Spleen (tissue), 11 donors: ENCODE measurements at regions not wholly inside any gene's neighbourhood (a gene's known extent, or its start where the extent isn't known, plus 50 kb on each side); places are given as distances from the start of the nearest gene placed in this dataset.
A peak's percentile ranks its signal among the peaks of the same experiment; 100 is the strongest.

Source experiments
- DNase-seq: peaks from one replicate; pipeline ENCODE4 v3.0.0-alpha.2; 2020
- H3K27ac ChIP-seq, 8 donors: fragments of 200-600 bp; sonication (generic) in 7 of 8; 1 replicate in 4 of 8; 2 replicates in 4 of 8; pipeline versions ENCODE4 v1.5.0 to v1.8.0; 2016 to 2021; ENCODE audit warnings: inconsistent platforms in 4 of 8, mild to moderate bottlenecking in 4 of 8, moderate library complexity in 1 of 8
- H3K27me3 ChIP-seq, 7 donors: fragments of 200-600 bp; sonication (generic) in 6 of 7; replicated peaks in 1 of 7; 1 replicate in 4 of 7; 2 replicates in 3 of 7; pipeline versions ENCODE4 v1.5.0 to v1.8.0; 2016 to 2021; ENCODE audit warnings: inconsistent platforms in 3 of 7, mild to moderate bottlenecking in 1 of 7
- H3K36me3 ChIP-seq, 6 donors: fragments of 200-600 bp; sonication (generic) in 5 of 6; 1 replicate in 4 of 6; 2 replicates in 2 of 6; pipeline versions ENCODE4 v1.5.0 to v1.8.0; 2016 to 2021; ENCODE audit warnings: inconsistent platforms in 2 of 6
- H3K4me1 ChIP-seq, 6 donors: fragments of 200-600 bp; sonication (generic) in 5 of 6; 1 replicate in 3 of 6; 2 replicates in 3 of 6; pipeline versions ENCODE4 v1.5.0 to v1.8.0; 2016 to 2021; ENCODE audit warnings: inconsistent platforms in 3 of 6
- H3K4me3 ChIP-seq, 8 donors: fragments of 200-600 bp; sonication (generic) in 7 of 8; 1 replicate in 4 of 8; 2 replicates in 4 of 8; pipeline versions ENCODE4 v1.5.0 to v1.8.0; 2016 to 2021; ENCODE audit warnings: inconsistent platforms in 4 of 8, mild to moderate bottlenecking in 4 of 8, moderate library complexity in 2 of 8
- H3K9me3 ChIP-seq, 8 donors: fragments of 200-600 bp; sonication (generic) in 7 of 8; 1 replicate in 4 of 8; 2 replicates in 4 of 8; pipeline versions ENCODE4 v1.5.0 to v1.8.0; 2016 to 2021; ENCODE audit warnings: inconsistent platforms in 4 of 8
- CTCF ChIP-seq, 11 experiments: fragments of 200-600 bp in 7 of 11; fragments of 450-650 bp in 4 of 11; sonication (generic) in 4 of 11; IDR thresholded peaks in 8 of 11; conservative IDR thresholded peaks in 3 of 11; 1 replicate in 7 of 11; 2 replicates in 4 of 11; pipeline versions ENCODE4 v1.4.0 to v1.8.0; 2016 to 2021; ENCODE audit warnings: antibody characterized with exemption in 11 of 11, inconsistent platforms in 4 of 11, mild to moderate bottlenecking in 1 of 11
- POLR2A ChIP-seq, 3 donors: fragments of 450-650 bp; IDR thresholded peaks; one replicate each; pipeline ENCODE4 v1.5.1; 2017; ENCODE audit warnings: antibody characterized with exemption in 3 of 3, mild to moderate bottlenecking in 1 of 3
- POLR2AphosphoS5 ChIP-seq, 3 donors: sonication (generic); formaldehyde crosslinking; IDR thresholded peaks; one replicate each; pipeline ENCODE4 v1.5.1; 2017; ENCODE audit warnings: antibody characterized with exemption in 3 of 3
- WGBS, 5 donors: extraction: QIAGEN DNeasy Blood & Tissue Kit in 3 of 5; methylation state at CpG; one replicate each; pipeline versions ENCODE4 v1.1.5 to v1.1.7; 2013 to 2018; 5-methylcytosine and 5-hydroxymethylcytosine counted together
- intact Hi-C: fragments of 100-400 bp; cut with DNase I; formaldehyde crosslinking; loops from one replicate; pipeline ENCODE4 v1.15.0; 2023; ENCODE audit warnings: low total_unique reads
- donor health status: healthy with polysubstance abuse.
- donor health status: DM: no; HTN: no; CAD: no; lungs with moderate emphysema.
- donor health status: DM: no; HTN: no; CAD: no.
- donor health status: Bipolar disorder and iron deficiency.
- donor health status: healthy.
- donor health status: DM: no; HTN: no; CAD: no.
- donor health status: DM: yes; HTN: yes; CAD: no.

- 24 to 81% (median 63%) methylated on average over 1 of the region's 1 CpG for WGBS, 5 donors
- H3K27ac ChIP-seq, result no peak overlapping the region
- DNase-seq, result no peak
Measured at GRCh38 chrX:151476604-151477303, 79.7 kb downstream of the VMA21 start.

GRCh38 chrX:151478058-151478457 is 81.1 kb downstream of the VMA21 start:
- DNase-seq, result no peak
- Histone ChIP-seq H3K27me3 (no peaks in the 10 kb centered on the region), H3K4me3 (no peak overlapping the region), H3K9me3 (no peaks in the 10 kb centered on the region), H3K4me1 (no peaks in the 10 kb centered on the region), H3K27ac (no peak overlapping the region), H3K36me3 (no peaks in the 10 kb centered on the region)
- no peak for TF ChIP-seq CTCF (IDR thresholded peaks at IDR 0.05 in 8 of 11, conservative IDR thresholded peaks at IDR 0.05 in 3 of 11)
- no peak for TF ChIP-seq POLR2A (IDR thresholded peaks at IDR 0.05)
- no peak for TF ChIP-seq POLR2AphosphoS5 (IDR thresholded peaks at IDR 0.05)
- WGBS, 5 donors, result 73 to 92% (median 87%) methylated on average over 4 of the region's 4 CpGs
- intact Hi-C loops, result no loop called here

More at GRCh38 chrX:151476604-151477303, 79.7 kb downstream of the VMA21 start:
- H3K27me3 ChIP-seq, result no peaks in the 10 kb centered on the region
- intact Hi-C loops, result no loop called here
- no peaks in the 10 kb centered on the region for H3K4me1 ChIP-seq
- no peaks in the 10 kb centered on the region for H3K9me3 ChIP-seq
- TF ChIP-seq POLR2AphosphoS5 (IDR thresholded peaks at IDR 0.05) (no peak), POLR2A (IDR thresholded peaks at IDR 0.05) (no peak), CTCF (IDR thresholded peaks at IDR 0.05 in 8 of 11, conservative IDR thresholded peaks at IDR 0.05 in 3 of 11) (no peak)
- H3K4me3 ChIP-seq, result no peak overlapping the region
- H3K36me3 ChIP-seq, result no peaks in the 10 kb centered on the region

GRCh38 chrX:151488677-151489076 is 74.8 kb upstream of the PASD1 start:
- H3K27ac ChIP-seq, result no peak overlapping the region
- no peak overlapping the region for H3K4me3 ChIP-seq
- DNase-seq, result no peak
- 39 to 54% (median 47%) methylated on average over 2 of the region's 2 CpGs for WGBS, 5 donors
- H3K9me3 ChIP-seq, result no peaks in the 10 kb centered on the region
- TF ChIP-seq POLR2AphosphoS5 (IDR thresholded peaks at IDR 0.05), result no peak
- peak in 1 of 11 experiments; percentile 10 for TF ChIP-seq CTCF (IDR thresholded peaks at IDR 0.05 in 8 of 11, conservative IDR thresholded peaks at IDR 0.05 in 3 of 11)
- TF ChIP-seq POLR2A (IDR thresholded peaks at IDR 0.05), result no peak
- no peaks in the 10 kb centered on the region for H3K4me1 ChIP-seq
- intact Hi-C loops, result no loop called here
- no peaks in the 10 kb centered on the region for H3K27me3 ChIP-seq
- H3K36me3 ChIP-seq, result no peaks in the 10 kb centered on the region

GRCh38 chrX:151505796-151506195 is 57.7 kb upstream of the PASD1 start:
- no peaks in the 10 kb centered on the region for H3K9me3 ChIP-seq
- no peak overlapping the region for H3K27ac ChIP-seq
- WGBS, 5 donors, result 51 to 79% (median 61%) methylated on average over 2 of the region's 2 CpGs
- no peak overlapping the region for H3K4me3 ChIP-seq
- H3K36me3 ChIP-seq, result no peaks in the 10 kb centered on the region
- H3K4me1 ChIP-seq, result no peaks in the 10 kb centered on the region
- TF ChIP-seq POLR2AphosphoS5 (IDR thresholded peaks at IDR 0.05) (no peak), POLR2A (IDR thresholded peaks at IDR 0.05) (no peak), CTCF (IDR thresholded peaks at IDR 0.05 in 8 of 11, conservative IDR thresholded peaks at IDR 0.05 in 3 of 11) (no peak)
- no peak for DNase-seq
- intact Hi-C loops, result no loop called here
- peaks cover 0 to 3% (median 0%) of the 10 kb centered on the region in 7 donors for H3K27me3 ChIP-seq
